Ovary (tissue), 7 donors: ENCODE measurements at regions not wholly inside any gene's neighbourhood (a gene's known extent, or its start where the extent isn't known, plus 50 kb on each side); places are given as distances from the start of the nearest gene placed in this dataset.
"Not testable (repeated sequence)": the region's sequence is repeated elsewhere in the genome, so short reads cannot be mapped to it uniquely, and the experiment has no call there.

Experiments used
- DNase-seq, 5 donors: peaks; one replicate each; pipeline ENCODE4 v3.0.0-alpha.2; 2019 to 2020
- H3K27ac ChIP-seq, 2 donors: fragments of 200-600 bp; one replicate each; pipeline versions ENCODE4 v1.5.1 to v1.8.0; 2019 to 2022
- H3K27me3 ChIP-seq: fragments of 200-600 bp; one replicate; pipeline ENCODE4 v1.8.0; 2022
- H3K36me3 ChIP-seq: fragments of 200-600 bp; sonication (generic); one replicate; pipeline ENCODE4 v1.5.1; 2019
- H3K4me1 ChIP-seq: one replicate; pipeline ENCODE4 v1.8.1; 2013; ENCODE audit warnings: mild to moderate bottlenecking, moderate library complexity; ENCODE audit not compliant: insufficient read depth
- H3K4me3 ChIP-seq: fragments of 200-600 bp; sonication (generic); one replicate; pipeline ENCODE4 v1.5.1; 2017
- H3K9me3 ChIP-seq, 2 donors: fragments of 200-600 bp in 1 of 2; sonication (generic) in 1 of 2; one replicate each; pipeline versions ENCODE4 v1.5.1 to v1.8.1; 2013 to 2019; ENCODE audit warnings: mild to moderate bottlenecking in 1 of 2, moderate library complexity in 1 of 2
- CTCF ChIP-seq, 3 donors: fragments of 450-650 bp in 2 of 3; fragments of 200-600 bp in 1 of 3; IDR thresholded peaks; one replicate each; pipeline versions ENCODE4 v1.5.1 to v1.8.0; 2016 to 2022; ENCODE audit warnings: antibody characterized with exemption in 3 of 3, mild to moderate bottlenecking in 1 of 3
- EP300 ChIP-seq: sonication (generic); formaldehyde crosslinking; IDR thresholded peaks from one replicate; pipeline ENCODE4 v1.6.1; 2017; ENCODE audit warnings: antibody characterized with exemption
- POLR2A ChIP-seq: fragments of 450-650 bp; IDR thresholded peaks from one replicate; pipeline ENCODE4 v1.6.1; 2017; ENCODE audit warnings: antibody characterized with exemption, mild to moderate bottlenecking, moderate library complexity
- WGBS, 3 donors: extraction: QIAGEN DNeasy Blood & Tissue Kit in 1 of 3; methylation state at CpG; one replicate each; pipeline versions ENCODE4 v1.1.5 to v1.1.7; 2013 to 2017; 5-methylcytosine and 5-hydroxymethylcytosine counted together
- intact Hi-C, 4 donors: fragments of 100-400 bp; cut with DNase I; formaldehyde crosslinking; loops; one replicate each; pipeline versions ENCODE4 v1.11.0 to v1.15.1; 2022 to 2023
- donor health status: DM: no; HTN: no; CAD: no; lungs with moderate emphysema.
- donor health status: DM: no; HTN: no; CAD: no.
- donor health status: Bipolar disorder and iron deficiency.
- donor health status: DM: no; HTN: no; CAD: no.
- donor health status: DM: yes; HTN: yes; CAD: no.

DNA sequence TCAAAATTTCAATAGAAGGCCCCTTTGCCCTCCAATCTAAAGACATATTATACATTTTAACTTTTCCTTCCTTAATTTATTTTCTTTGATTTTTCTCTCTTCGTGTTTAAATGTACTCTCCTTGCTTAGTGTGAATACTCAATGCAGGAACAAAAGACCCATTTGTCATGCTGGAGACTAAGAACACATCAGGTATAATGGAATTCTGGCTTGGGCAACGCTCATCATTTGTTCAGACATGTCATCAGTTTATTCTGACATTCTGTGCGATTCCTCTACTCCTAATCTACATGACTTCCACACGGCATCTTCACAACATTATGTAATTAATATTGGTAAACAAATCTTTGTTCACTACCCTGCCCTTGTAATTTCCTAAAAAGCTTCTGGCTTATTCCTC lies 136.6 kb upstream of the LRRN1 start:
- Histone ChIP-seq H3K36me3 (no peaks in the 10 kb centered on the region), H3K4me3 (no peak overlapping the region), H3K4me1 (no peaks in the 10 kb centered on the region), H3K9me3 (peaks cover 0 to 3% of the 10 kb centered on the region in 2 donors), H3K27ac (no peak overlapping the region), H3K27me3 (no peaks in the 10 kb centered on the region)
- intact Hi-C loops: no loop called here
- no peak for TF ChIP-seq POLR2A
- no peak for TF ChIP-seq CTCF (IDR thresholded peaks at IDR 0.05)
- TF ChIP-seq EP300: no peak
- DNase-seq: no peak
- WGBS, 3 donors: 75 to 85% (median 78%) methylated on average over 4 of the region's 4 CpGs

GRCh38 chr3:3654916-3655315 lies 144.3 kb upstream of the LRRN1 start:
- Histone ChIP-seq H3K27me3 (no peaks in the 10 kb centered on the region), H3K9me3 (peaks cover 0 to 3% of the 10 kb centered on the region in 2 donors)
- 80 to 88% (median 81%) methylated on average over 2 of the region's 2 CpGs for WGBS, 3 donors

DNA sequence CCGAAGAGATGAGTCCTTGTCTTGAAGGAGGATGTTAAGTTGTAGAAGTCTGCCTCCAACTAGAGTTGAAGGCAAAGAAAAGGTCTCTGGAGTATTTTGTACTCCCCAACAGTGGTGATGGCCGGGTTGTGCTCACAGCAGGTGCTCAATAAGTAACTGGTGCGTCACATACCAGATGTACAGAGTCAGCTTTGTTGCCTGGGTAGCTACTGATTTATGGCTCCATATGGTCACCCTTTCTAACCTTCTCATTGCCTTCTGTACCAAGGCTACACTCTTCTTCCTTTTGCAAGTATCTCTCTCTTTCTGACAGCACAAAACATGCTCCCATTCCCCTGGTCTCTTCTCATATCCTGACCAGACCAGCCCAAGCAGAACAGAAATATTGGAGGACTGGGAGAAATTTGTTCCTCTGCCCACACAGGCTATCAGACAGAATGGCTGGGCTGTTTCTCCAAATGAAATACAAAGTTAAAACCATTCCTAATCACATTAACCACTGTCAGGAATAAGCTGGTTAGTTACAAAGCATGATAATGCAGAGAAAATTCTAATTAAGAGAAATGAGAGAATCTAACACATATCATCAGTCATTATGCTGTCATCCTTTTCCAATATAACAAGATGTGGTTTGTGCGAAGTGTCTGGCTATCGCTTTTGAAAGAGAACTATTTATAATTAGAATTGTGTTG lies 150.1 kb upstream of the LRRN1 start:
- intact Hi-C loops: no loop called here
- Histone ChIP-seq H3K4me3 (no peak overlapping the region), H3K4me1 (no peaks in the 10 kb centered on the region), H3K36me3 (no peaks in the 10 kb centered on the region), H3K9me3 (no peaks in the 10 kb centered on the region), H3K27me3 (no peaks in the 10 kb centered on the region), H3K27ac (no peak overlapping the region)
- WGBS, 3 donors: 58 to 77% (median 72%) methylated on average over 5 of the region's 5 CpGs
- no peak for DNase-seq
- TF ChIP-seq EP300 (no peak), POLR2A (no peak), CTCF (IDR thresholded peaks at IDR 0.05) (no peak)

More at GRCh38 chr3:3654916-3655315, 144.3 kb upstream of the LRRN1 start:
- Histone ChIP-seq H3K36me3 (no peaks in the 10 kb centered on the region), H3K27ac (no peak overlapping the region), H3K4me3 (no peak overlapping the region), H3K4me1 (no peaks in the 10 kb centered on the region)
- no peak for DNase-seq
- TF ChIP-seq POLR2A: no peak
- no peak for TF ChIP-seq EP300
- no peak for TF ChIP-seq CTCF (IDR thresholded peaks at IDR 0.05)
- intact Hi-C loops: no loop called here

DNA sequence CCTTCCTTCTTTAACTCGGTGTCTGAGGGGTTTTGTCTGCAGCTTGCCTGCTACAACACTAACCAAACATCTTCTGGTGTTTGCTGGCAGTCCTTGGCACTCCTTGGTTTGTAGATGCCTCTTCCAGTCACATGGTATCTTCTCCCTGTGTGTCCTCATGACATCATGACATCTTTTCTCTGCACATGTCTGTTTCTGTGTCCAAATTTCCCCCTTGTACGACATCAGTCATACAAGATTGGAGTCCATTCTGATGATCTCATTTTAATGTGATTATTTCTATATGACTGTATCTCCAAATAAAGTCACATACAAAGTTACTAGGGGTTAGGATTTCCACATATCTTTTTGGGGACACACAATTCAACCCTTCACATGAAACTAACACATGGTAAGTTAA lies 152.3 kb upstream of the LRRN1 start:
- H3K4me3 ChIP-seq: no peak overlapping the region
- H3K27me3 ChIP-seq: no peaks in the 10 kb centered on the region
- no peak overlapping the region for H3K27ac ChIP-seq
- DNase-seq: no peak
- no peaks in the 10 kb centered on the region for H3K36me3 ChIP-seq
- intact Hi-C loops: no loop called here
- no peaks in the 10 kb centered on the region for H3K9me3 ChIP-seq
- TF ChIP-seq EP300 (no peak), CTCF (IDR thresholded peaks at IDR 0.05) (no peak), POLR2A (no peak)
- 78 to 90% (median 84%) methylated on average over 2 of the region's 2 CpGs for WGBS, 3 donors
- no peaks in the 10 kb centered on the region for H3K4me1 ChIP-seq

- H3K27me3 ChIP-seq, H3K27ac ChIP-seq, H3K4me1 ChIP-seq, H3K4me3 ChIP-seq, DNase-seq, H3K36me3 ChIP-seq, H3K9me3 ChIP-seq, intact Hi-C loops: not testable (repeated sequence)
- WGBS, 3 donors: 88 to 90% (median 89%) methylated on average over 13 of the region's 13 CpGs
Observed at GRCh38 chr3:3646103-3646844, 153.0 kb upstream of the LRRN1 start.
